GM23338 (cell line): ENCODE measurements at regions not wholly inside any gene's neighbourhood (a gene's known extent, or its start where the extent isn't known, plus 50 kb on each side); places are given as distances from the start of the nearest gene placed in this dataset.

Experiments used
- CREB1 ChIP-seq: fragments of 250-450 bp; sonication (Bioruptor Pico); IDR thresholded peaks from 2 replicates; pipeline ENCODE4 v1.5.0; 2020; ENCODE audit warnings: low read depth, mild to moderate bottlenecking, moderate library complexity
- EZH2 ChIP-seq: fragments of 200-600 bp; sonication (generic); IDR thresholded peaks from one replicate; pipeline ENCODE4 v1.8.0; 2017; ENCODE audit warnings: antibody characterized with exemption, mild to moderate bottlenecking, low read depth; ENCODE audit not compliant: unreplicated experiment
- EZH2phosphoT487 ChIP-seq: fragments of 200-600 bp; sonication (generic); IDR thresholded peaks from one replicate; pipeline ENCODE4 v1.8.1; 2018; ENCODE audit warnings: antibody characterized with exemption; ENCODE audit not compliant: unreplicated experiment
- JUNB ChIP-seq: IDR thresholded peaks from one replicate; pipeline ENCODE4 v1.6.1; 2016; ENCODE audit warnings: antibody characterized with exemption; ENCODE audit not compliant: unreplicated experiment
- POLR2AphosphoS5 ChIP-seq: IDR thresholded peaks from 2 replicates; pipeline ENCODE4 v1.6.1; 2016; ENCODE audit warnings: antibody characterized with exemption, low read depth
- TF ChIP-seq, protein P1 (sequence below), 2 experiments: fragments of 200-600 bp in 1 of 2; sonication (generic) in 1 of 2; conservative IDR thresholded peaks; 2 replicates each; pipeline versions ENCODE4 v1.5.1 to v1.6.1; 2016 to 2017; ENCODE audit warnings: antibody characterized with exemption in 2 of 2, low read depth in 2 of 2, mild to moderate bottlenecking in 2 of 2, moderate library complexity in 1 of 2
- TF ChIP-seq, protein P2 (sequence below): IDR thresholded peaks from one replicate; pipeline ENCODE4 v1.6.1; 2018; ENCODE audit warnings: antibody characterized with exemption; ENCODE audit not compliant: unreplicated experiment

DNA sequence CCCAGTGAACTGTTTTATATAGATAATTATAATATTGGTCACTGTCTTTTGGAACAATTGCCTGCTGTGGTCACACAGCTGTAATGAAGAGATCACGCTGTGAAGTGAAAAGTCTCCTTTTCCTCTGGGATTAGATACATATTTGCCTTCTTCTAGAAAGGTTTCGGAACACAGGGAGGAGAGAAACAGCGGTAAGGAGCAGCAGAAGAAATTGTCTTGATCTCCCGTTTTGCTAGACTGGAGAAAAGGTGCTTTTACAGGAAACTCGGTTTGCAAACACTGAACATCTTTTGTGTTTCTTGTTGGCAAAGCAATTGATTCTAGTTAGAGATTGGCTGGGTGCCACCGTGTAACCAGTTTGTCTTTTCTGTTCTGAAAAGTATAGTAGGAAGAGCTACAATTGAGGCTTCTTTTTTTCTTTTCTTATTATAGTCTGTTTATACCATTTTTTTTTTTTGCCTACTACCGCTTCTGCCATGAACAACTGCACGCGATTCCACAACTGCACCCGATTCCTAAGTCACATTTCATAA, 404.1 kb upstream of the ID4 start:
- no peak for TF ChIP-seq CREB1 (CRISPR knock-in tag)
- TF ChIP-seq, protein P1, sequence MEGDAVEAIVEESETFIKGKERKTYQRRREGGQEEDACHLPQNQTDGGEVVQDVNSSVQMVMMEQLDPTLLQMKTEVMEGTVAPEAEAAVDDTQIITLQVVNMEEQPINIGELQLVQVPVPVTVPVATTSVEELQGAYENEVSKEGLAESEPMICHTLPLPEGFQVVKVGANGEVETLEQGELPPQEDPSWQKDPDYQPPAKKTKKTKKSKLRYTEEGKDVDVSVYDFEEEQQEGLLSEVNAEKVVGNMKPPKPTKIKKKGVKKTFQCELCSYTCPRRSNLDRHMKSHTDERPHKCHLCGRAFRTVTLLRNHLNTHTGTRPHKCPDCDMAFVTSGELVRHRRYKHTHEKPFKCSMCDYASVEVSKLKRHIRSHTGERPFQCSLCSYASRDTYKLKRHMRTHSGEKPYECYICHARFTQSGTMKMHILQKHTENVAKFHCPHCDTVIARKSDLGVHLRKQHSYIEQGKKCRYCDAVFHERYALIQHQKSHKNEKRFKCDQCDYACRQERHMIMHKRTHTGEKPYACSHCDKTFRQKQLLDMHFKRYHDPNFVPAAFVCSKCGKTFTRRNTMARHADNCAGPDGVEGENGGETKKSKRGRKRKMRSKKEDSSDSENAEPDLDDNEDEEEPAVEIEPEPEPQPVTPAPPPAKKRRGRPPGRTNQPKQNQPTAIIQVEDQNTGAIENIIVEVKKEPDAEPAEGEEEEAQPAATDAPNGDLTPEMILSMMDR (conservative IDR thresholded peaks at IDR 0.05; ENCODE audit: low read depth in 2 of 2), result no peak
- TF ChIP-seq, protein P2, sequence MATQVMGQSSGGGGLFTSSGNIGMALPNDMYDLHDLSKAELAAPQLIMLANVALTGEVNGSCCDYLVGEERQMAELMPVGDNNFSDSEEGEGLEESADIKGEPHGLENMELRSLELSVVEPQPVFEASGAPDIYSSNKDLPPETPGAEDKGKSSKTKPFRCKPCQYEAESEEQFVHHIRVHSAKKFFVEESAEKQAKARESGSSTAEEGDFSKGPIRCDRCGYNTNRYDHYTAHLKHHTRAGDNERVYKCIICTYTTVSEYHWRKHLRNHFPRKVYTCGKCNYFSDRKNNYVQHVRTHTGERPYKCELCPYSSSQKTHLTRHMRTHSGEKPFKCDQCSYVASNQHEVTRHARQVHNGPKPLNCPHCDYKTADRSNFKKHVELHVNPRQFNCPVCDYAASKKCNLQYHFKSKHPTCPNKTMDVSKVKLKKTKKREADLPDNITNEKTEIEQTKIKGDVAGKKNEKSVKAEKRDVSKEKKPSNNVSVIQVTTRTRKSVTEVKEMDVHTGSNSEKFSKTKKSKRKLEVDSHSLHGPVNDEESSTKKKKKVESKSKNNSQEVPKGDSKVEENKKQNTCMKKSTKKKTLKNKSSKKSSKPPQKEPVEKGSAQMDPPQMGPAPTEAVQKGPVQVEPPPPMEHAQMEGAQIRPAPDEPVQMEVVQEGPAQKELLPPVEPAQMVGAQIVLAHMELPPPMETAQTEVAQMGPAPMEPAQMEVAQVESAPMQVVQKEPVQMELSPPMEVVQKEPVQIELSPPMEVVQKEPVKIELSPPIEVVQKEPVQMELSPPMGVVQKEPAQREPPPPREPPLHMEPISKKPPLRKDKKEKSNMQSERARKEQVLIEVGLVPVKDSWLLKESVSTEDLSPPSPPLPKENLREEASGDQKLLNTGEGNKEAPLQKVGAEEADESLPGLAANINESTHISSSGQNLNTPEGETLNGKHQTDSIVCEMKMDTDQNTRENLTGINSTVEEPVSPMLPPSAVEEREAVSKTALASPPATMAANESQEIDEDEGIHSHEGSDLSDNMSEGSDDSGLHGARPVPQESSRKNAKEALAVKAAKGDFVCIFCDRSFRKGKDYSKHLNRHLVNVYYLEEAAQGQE, result no peak
- TF ChIP-seq POLR2AphosphoS5, result no peak
- TF ChIP-seq EZH2, result no peak
- no peak for TF ChIP-seq EZH2phosphoT487
- TF ChIP-seq JUNB, result no peak
